ENCODE measurements at regions not wholly inside any gene's neighbourhood (a gene's known extent, or its start where the extent isn't known, plus 50 kb on each side); places are given as distances from the start of the nearest gene placed in this dataset.

- H2BK20ac ChIP-seq (ENCODE audit: low read depth, low read length, poor library complexity, severe bottlenecking): no peak overlapping the region
- H4K8ac ChIP-seq (replicated peaks; ENCODE audit: insufficient read length, low read depth, low read length): no peak overlapping the region
- Mint-ChIP-seq H3K4me1 (peaks cover 6 to 7% of the 10 kb centered on the region in 2 experiments; a peak in 3 of 4 replicates), H3K36me3 (ENCODE audit: insufficient read depth in 1 of 3, low read depth in 3 of 3) (no peaks in the 10 kb centered on the region; a peak in 1 of 7 replicates), H3K27me3 (ENCODE audit: low read depth) (peaks cover 37% of the 10 kb centered on the region), H3K9me3 (no peaks in the 10 kb centered on the region), H3K4me3 (no peak overlapping the region), H3K27ac (no peak overlapping the region)
- no peak for TF ChIP-seq CTCF (conservative IDR thresholded peaks at IDR 0.05)
- no peaks in the 10 kb centered on the region; the same call in 1 of the 2 replicates for H3K27me3 ChIP-seq (ENCODE audit: insufficient read depth, low read length)
- no peak overlapping the region for H3K23ac ChIP-seq (ENCODE audit: insufficient read length, low read depth, low read length)
- no peak overlapping the region for H3K56ac ChIP-seq (ENCODE audit: insufficient read length, low read depth, low read length)
- DNase-seq: no peak
- H3K9me3 ChIP-seq (ENCODE audit: control insufficient read depth, low read depth, low read length): no peaks in the 10 kb centered on the region
- H3K4me1 ChIP-seq (ENCODE audit: insufficient read depth, low read length): no peaks in the 10 kb centered on the region
- no peak overlapping the region for H2AK5ac ChIP-seq (ENCODE audit: insufficient read length, low read length)
- no peak overlapping the region for H3K27ac ChIP-seq (ENCODE audit: insufficient read length, low read depth, low read length)
- WGBS (ENCODE audit: extremely low coverage, insufficient read length, low lambda C conversion rate): no CpG with 5 or more reads among the region's 1 CpG
- no peak overlapping the region for H2BK15ac ChIP-seq (ENCODE audit: low read depth, low read length)
- no peak overlapping the region for H2BK12ac ChIP-seq (ENCODE audit: insufficient read length, low read depth, low read length)
- no peaks in the 10 kb centered on the region for H3K79me2 ChIP-seq (ENCODE audit: insufficient read depth, low read length)
- no peaks in the 10 kb centered on the region for H4K20me1 ChIP-seq (ENCODE audit: control insufficient read depth, insufficient read depth, insufficient read length)
- H4K91ac ChIP-seq (ENCODE audit: insufficient read length, low read depth, low read length): no peak overlapping the region
- H2AFZ ChIP-seq (ENCODE audit: low read length): no peak overlapping the region
- no peaks in the 10 kb centered on the region for H3K79me1 ChIP-seq (ENCODE audit: insufficient read depth, low read depth, low read length, poor library complexity, severe bottlenecking)
- no peak overlapping the region for H3K14ac ChIP-seq (ENCODE audit: insufficient read depth, low read length)
- no peak overlapping the region for H4K5ac ChIP-seq (ENCODE audit: insufficient read length, low read depth, low read length)
- no peak overlapping the region for H3K4ac ChIP-seq (ENCODE audit: low read depth, low read length)
- H3K23me2 ChIP-seq (ENCODE audit: insufficient read length, low read depth, low read length, poor library complexity, severe bottlenecking): peaks cover 8% of the 10 kb centered on the region
- H2BK5ac ChIP-seq (ENCODE audit: insufficient read length, low read length): no peak overlapping the region
- no peak overlapping the region for H3T11ph ChIP-seq (ENCODE audit: low read length)
- H2BK120ac ChIP-seq (ENCODE audit: low read depth, low read length, poor library complexity, severe bottlenecking): no peak overlapping the region
- H3K18ac ChIP-seq (ENCODE audit: insufficient read length, low read depth, low read length): no peak overlapping the region
- H3K9ac ChIP-seq (ENCODE audit: extremely low read depth, insufficient read length, low read length): no peak overlapping the region
- H3K4me2 ChIP-seq (ENCODE audit: insufficient read depth, insufficient read length, low read length): no peak overlapping the region
Observed at GRCh38 chr13:53197424-53197823, 168.8 kb downstream of the OLFM4 start.

Measured in H9 (cell line).